HG02759 (cell line): ENCODE measurements at regions not wholly inside any gene's neighbourhood (a gene's known extent, or its start where the extent isn't known, plus 50 kb on each side); places are given as distances from the start of the nearest gene placed in this dataset.
"Not testable (repeated sequence)": the region's sequence is repeated elsewhere in the genome, so short reads cannot be mapped to it uniquely, and the experiment has no call there.

Experiments
- ATAC-seq: cut with Tn5 transposase; IDR thresholded peaks from one replicate; pipeline ENCODE4 v1.9.1; 2021; ENCODE audit warnings: mild to moderate bottlenecking, moderate library complexity; ENCODE audit not compliant: unreplicated experiment

DNA sequence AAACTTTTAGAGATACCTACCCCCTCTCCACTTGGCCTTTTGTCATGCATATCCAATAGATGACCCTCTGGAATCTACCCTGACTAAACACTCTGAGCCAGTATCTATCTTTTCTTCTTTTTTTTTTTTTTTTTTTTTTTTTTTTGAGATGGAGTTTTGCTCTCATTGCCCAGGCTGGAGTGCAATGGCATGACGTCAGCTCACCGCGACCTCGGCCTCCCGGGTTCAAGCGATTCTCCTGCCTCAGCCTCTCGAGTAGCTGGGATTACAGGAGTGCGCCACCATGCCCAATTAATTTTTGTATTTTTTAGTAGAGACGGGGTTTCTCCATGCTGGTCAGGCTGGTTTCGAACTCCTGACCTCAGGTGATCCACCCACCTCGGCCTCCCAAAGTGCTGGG is 50.8 kb upstream of the GRIN2B start:
- ATAC-seq = not testable (repeated sequence)

DNA sequence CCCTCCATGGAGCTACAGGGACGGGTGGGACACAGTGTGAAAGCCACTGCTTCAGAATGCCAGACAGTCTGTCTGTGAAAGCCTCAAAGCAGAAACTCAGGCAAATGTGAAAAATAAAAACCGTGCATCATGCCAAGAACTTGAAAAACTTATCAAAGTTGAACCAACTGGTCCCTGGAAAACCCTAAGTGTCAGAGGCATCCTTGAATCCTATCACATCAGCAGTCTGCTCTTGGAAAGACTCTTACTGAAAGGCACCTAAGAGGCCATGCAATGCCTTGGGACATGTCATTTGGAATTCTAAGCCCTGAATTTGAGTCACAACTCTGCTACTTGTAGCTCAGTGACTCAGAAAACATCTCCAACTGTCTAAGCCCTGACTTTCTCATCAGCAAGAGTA is 62.4 kb upstream of the GRIN2B start:
- no peak for ATAC-seq

DNA sequence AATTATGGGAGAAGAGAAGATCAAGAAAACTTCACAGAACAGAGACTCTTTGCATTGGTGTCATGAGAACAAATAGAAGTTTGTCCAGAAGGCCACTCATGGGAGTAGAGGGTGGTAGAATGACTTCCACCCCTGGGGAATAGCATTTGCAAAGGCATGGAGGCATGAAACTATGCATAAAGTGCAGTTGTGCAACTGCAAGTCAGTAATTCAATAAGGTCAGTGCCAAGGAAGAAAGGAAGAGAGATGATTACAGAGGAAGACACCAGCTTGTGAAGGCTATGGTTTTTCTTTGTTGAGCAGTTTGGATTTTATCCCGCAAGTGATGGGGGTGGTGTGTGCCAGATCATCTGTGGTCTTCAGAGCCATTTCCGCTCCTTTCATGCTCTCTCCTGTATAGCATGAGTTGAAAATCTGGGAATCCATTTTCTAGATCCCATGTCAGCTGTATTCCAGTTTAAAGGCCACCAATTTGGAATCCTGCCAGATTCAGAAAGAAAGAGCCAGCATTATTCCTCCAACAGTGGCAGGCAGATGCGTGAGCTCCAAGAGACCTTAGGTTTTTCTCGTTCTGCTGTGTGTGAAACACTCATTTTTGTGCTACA is 67.6 kb upstream of the GRIN2B start:
- no peak for ATAC-seq

DNA sequence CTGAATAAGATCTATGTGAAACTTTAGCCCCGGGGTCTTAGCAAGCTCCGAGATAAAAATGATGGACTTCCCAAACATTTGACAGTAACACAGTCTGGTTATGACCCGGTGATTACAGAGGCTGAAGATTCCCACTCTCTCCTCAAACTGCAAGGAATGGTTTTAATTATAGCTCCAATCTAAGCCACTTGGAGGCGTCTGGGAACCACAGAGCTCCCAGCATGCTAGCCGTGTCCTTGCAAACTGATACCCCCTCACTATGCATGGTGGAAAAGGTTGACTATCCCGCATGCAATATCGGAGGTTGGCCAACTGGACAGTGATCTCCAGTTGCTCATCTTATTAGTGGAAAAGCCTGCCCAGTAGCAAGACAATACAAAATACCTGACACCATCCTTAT is 76.5 kb upstream of the GRIN2B start:
- no peak for ATAC-seq

DNA sequence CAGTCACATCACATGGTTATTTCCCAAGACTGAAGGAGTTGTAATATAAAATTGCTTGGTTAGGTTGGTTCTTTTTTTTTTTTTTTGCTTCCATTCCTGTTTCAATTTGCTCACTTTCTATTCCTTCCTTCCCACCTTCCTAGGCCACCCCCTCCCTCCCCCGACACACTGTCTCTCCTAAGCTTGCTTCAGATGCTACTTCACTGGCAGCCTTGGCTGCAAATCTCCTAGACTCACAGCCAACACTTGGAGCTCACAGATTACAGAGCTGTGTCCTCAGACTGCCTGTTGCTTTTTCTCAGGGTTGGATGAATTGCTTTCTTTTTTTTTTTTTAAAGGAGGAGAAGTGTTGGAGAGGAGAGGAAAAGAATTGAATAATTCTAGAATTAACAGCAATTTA is 77.3 kb upstream of the GRIN2B start:
- ATAC-seq = no peak

DNA sequence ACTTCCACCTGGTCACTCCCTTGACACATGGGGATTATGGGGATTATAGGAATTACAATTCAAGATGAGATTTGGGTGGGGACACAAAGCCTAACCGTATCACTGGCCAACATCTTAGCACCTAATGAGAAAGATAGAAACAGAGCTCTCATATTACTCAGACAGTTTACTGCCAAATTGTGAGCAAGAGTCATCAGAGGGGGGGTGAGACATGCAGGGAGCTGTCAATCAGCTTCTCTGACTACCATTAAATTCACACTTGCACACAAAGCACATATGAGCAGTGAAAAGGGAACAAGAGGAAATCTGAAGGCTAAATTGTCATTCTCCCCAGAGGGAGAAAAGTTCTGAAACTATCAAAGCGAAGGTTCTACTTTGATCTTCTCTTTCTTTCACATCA is 78.1 kb upstream of the GRIN2B start:
- ATAC-seq = no peak

DNA sequence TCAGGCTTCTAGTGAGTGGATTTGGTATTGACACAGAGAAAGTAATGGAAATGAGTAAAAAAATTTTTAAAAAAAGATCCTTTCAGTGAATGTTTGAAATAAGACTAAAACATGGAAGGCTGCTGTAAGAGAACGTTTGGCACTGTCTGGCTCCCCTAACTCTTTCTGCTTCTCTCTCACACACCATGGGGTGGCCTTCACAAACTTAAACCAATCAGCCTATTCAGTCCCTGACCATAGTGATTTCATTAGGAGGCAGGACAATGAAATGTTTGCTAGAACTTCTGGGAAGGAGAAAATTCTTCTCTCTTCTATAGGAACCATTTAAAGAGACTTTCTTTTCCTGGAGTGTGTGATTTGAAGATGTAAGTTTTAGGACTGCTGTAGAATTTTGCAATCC is 84.2 kb upstream of the GRIN2B start:
- ATAC-seq = no peak

DNA sequence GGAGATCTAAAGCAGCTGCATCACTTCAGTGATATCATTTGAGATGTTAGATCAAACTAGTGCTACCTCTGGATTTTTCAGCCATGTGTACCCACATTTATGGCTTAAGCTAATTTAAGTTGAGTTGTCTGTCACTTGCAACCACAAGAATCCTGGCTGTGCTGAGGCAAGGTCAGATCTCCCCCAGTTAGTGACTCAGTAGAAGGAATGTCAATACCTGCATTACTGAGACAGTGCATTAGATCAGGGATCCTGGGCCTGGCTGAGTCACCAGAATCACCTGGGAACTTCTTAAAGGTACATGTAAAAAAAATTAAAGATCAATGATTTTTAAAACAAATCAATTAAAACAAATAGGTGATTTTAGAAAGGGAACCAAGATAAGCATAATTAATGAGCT is 84.6 kb upstream of the GRIN2B start:
- no peak for ATAC-seq

DNA sequence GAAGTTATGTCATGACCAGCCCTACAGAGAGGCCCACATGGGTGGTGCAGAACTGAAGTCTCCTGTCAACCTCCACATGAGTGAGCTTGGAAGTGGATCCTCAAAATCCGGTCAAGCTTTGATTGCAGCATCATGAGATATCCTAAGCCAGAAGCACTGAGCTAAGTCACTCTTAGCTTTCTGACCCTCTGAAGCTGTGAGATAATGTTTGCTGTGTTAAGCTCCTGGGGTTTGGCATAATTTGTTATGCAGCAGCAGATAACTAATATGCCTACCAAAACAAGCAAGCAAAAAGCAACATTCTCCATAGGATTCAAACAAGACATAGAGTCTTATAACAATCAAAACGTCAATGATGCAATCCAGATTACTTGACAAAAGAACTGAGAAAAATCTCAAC is 87.6 kb upstream of the GRIN2B start:
- no peak for ATAC-seq

DNA sequence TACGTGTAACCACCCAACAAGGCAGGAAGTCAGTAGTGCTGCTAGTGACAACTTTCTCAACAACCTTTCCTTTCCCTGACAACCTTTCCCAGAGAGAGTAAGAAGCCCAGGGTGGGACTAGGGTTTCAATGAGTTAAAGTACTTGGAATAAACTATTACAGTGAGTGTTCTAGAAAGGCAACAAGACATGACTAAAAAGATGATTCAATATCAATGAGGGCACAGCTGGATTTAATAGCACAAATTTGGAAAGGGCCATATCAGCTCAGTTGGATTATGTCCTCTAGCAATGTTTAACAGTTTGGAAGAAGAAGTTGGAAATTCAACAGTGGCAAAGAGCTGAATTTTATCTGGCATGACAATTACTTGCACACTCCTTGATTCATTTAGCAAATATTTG is 90.4 kb upstream of the GRIN2B start:
- no peak for ATAC-seq

DNA sequence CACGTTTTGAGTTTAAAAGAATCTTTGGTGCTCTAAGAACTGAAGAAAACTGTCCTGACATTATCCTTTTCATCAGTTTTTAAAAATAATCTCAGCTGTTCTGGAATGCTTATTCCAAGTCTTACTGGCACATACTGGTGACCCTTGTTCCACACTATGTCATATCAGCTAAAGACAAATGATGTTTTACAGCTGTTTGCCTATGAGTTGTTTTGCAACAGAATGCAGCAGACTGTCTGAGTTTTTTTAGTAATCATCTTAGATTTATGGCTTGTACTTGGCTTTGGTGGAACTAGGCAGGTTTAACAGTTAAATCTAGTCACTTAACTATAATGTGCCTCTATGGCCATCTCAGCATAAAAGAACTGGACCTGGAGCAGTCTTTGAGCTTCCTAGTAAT is 91.6 kb upstream of the GRIN2B start:
- no peak for ATAC-seq

DNA sequence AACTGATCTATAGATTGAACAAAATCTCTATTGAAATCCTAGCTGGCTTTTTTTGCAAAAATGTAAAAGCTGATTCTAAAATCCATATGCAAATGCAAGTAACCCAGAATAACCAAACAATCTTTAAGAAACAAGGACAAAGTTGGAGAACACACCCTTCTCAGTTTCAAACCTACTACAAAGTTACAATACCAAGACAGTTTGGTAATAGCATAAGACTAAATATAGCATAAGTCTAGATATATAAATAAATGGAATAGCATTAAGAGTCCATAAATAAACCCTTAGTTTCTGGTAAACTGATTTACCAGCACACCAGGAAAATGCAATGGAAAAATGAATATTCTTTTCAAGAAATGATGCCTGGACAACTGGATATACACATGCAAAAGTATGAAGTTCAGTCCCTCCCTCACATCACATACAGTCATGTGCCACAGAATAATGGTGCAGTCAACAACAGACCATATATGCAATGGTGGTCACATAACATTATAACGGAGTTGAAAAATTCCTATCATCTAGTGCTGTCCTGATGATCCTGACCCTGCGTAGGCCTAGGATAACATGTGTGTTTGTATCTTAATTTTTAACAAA is 94.5 kb upstream of the GRIN2B start:
- ATAC-seq = no peak

DNA sequence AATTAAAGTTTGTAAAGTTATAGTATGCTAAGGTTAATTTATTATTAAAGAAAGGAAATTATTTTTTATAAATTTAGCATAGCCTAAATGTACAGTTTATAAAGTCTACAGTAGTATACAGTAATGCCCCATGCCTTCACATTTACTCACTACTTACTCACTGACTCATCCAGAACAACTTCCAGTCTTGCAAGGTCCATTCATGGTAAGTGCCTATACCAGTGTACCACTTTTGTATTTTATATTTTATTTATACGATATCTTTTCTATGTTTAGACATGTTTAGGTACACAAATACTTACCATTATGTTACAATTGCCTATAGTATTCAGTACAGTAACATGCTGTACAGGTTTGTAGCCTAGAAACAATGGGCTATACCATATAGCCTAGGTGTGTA is 95.1 kb upstream of the GRIN2B start:
- no peak for ATAC-seq

DNA sequence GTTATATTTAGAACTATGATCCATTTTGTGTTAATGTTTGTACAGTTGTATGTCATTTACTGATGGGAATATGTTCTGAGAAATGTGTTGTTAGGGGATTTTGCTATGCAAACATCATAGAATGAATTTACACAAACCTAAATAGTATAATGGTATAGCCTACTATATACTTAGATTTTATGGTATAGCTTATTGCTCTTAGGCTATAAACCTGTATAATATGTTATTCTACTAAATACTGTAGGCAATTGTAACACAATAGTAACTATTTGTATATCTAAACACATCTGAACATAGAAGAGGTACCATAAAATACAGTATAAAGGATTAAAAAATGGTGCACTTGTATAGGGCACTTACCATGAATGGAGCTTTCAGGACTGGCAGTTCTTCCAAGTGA is 105.4 kb upstream of the GRIN2B start:
- no peak for ATAC-seq

DNA sequence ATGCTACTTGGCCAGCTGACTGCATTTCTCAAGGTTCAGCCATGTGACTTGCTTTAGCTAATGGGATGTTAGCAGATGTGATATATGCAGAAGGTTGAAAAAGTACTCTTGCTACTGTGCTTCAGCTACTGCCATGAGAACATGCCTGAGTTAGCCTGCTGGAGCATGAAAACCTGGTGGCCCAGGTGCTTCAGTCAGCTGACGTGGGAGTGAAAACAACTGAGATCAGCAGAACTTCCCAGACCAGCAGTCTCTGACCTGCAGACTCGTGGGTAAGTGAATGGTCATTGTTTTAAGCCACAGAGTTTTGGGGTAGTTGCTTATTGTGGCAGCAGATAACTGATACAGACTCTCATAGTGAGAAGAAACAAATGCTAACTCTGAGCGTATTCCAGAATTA is 118.6 kb upstream of the GRIN2B start:
- ATAC-seq = no peak

DNA sequence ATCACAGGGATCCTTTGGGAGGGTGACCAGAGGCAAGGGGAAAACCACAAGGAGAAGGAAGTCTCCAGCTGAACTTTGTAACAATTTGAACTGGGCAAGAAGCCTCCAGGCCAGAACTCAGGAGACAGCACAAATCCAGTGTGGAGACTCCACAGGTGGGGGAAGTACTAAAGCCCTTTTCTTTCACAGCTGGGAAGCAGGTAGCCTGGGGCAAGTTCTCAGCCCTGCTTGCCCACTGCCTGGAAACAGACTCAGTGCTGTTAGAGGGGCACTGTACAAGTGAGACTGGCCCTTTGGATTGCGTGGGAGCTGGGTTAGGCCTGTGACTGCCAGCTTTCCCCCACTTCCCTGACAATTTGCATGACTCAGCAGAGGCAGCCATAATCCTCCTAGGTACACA is 120.2 kb upstream of the GRIN2B start:
- not testable (repeated sequence) for ATAC-seq

DNA sequence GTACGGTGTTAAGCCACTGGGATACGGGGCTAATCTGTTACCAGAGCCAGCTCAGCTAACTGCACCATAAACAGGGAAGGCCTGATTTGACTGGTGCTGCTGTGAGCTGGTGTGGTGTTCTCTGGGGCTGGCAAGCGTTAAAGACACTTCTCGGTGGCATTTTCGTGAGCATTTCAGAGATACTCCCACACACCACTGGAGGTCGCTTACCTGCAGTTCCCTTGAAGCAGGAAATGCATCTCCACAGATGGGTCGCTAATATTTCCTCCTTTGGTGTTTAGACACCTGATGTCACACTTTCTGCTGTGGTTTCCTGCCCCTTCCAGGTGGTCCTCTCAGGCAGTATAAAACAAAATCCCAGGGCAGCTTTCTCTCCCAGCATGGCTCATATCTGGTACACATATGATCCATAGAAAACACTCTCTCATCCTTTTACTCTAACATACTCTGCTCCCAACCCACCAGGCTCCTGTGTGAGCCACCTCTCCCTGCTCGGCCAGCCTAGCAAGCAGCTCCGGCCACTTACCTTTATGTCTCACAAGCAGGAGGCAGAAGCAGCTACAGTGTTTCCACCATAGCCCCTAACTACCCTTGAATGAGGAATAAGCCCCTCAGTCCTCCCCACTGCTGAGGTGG is 129.9 kb upstream of the GRIN2B start:
- ATAC-seq = peak; percentile 97

DNA sequence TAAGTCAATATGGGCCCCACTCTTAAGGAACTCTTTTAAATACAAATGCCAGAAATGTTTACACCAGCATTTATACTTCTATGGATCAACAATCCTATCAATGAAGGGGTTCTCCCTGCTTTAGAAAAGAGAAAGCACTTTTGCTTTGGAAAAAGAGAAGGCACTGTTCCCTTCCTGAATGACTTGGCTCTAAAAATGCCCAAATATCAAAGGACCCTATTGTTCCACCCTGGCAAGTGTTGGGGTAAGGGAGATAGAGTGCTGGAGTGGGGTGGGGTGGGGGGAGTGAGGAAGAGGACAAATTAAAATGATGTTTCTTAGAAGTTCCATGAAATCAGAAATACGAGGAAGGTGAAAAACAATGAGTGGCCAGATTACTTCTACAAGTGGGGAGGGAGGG is 131.6 kb upstream of the GRIN2B start:
- no peak for ATAC-seq

DNA sequence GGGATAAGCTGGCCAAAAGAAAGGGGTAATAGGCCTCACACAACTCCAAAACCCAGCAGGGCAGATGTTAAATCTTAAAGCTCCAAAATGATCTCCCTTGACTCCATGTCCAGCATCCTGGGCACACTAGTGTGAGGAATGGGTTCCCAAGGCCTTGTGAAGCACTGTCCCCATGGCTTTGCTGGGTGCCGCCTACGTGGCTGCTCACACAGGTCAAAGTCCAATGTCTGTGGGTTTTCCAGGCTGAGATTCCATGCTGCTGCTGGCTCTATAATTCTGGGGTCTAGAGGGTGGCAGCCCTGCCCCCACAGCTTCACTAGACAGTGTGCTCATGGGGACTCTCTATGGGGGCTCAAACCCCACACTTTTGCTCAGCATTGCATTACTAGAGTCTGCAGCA is 145.3 kb upstream of the GRIN2B start:
- ATAC-seq = no peak

DNA sequence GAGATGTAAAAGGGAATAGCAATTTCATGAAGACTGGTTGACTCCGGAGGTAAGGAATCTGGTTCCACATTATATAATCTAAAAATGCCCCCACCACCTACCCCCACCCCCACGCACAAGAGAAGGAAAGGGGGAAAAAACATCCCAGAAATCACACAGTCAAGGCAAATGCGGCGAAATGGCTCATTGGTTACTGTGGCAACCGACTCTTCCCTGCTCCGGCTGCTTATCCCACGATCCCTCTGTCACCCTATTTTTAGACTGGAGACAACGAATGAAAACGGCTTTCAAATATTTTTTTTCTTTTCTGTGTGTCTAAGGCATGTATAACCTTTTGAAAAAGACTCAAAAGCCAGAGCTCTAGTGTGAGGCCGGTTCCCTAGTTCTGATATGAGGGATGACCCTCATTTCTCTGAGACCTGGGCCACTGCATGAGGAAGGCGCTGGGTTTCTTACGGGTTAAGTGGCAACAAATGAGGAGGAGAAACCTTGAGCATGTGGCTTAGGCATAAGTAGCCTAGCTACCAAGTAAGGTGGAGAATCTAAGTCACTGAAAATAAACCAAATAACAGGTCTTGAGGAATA is 148.3 kb upstream of the GRIN2B start:
- no peak for ATAC-seq

DNA sequence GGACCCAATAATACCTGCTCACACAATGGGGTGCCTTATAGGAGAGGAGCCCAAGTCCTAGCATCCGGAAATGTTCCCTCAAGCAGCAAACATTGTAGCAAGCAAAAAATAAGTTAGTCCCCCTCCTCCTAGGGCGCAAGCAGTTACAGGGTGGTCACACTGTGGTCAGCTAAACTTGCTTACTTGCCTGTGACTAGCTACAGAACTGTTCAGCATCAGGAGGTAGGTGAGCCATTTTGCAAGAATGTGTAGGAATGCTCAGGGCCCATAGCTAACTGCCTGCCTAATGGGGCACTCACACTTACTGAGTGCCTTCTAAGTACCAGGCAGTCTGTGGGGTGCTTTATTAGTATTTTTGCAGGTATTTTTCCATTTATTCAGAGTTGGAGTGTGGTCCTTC is 154.6 kb upstream of the GRIN2B start:
- no peak for ATAC-seq

DNA sequence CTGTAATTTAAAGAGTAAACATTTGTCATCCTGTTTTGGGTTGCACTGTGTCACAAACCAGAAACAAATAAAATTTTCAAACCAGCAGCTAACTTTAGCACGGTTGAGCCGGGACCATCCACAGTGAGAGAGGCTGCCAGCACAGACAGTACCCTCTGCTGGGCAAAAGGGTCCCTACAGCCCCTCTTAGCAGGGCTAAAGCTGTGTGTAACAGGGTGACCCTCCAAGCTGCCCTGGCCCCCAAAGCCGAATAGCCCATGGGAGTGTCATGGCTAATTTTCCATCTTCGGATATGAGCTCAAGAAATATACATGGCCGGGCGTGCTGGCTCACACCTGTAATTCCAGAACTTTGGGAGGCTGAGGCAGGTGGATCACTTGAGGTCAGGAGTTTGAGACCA is 157.1 kb upstream of the GRIN2B start:
- ATAC-seq = no peak
